HEK293 (cell line): ENCODE measurements at regions not wholly inside any gene's neighbourhood (a gene's known extent, or its start where the extent isn't known, plus 50 kb on each side); places are given as distances from the start of the nearest gene placed in this dataset.

ENCODE experiments used
- CTCF ChIA-PET: fragments of 350-600 bp; formaldehyde crosslinking; extraction: SDS; loops from one replicate; lab custom pipeline; 2021; ENCODE audit warnings: antibody characterized with exemption; lab: Yijun Ruan, JAX
- POLR2A ChIA-PET: fragments of 300-600 bp; formaldehyde crosslinking; extraction: SDS; loops from one replicate; lab custom pipeline; 2020; ENCODE audit warnings: antibody characterized with exemption, inconsistent platforms; lab: Yijun Ruan, JAX
- H3K27ac ChIP-seq: fragments of 200-500 bp; sonication (Bioruptor generic); 2 replicates; pipeline ENCODE4 v1.5.1; 2014; ENCODE audit warnings: low read depth, low read length, control low read depth, inconsistent platforms; ENCODE audit errors: extremely low read depth
- H3K36me3 ChIP-seq, 2 experiments: fragments of 200-500 bp in 1 of 2; sonication (Bioruptor generic) in 1 of 2; 1 replicate in 1 of 2; 2 replicates in 1 of 2; pipeline ENCODE4 v1.5.1; 2014 to 2017; ENCODE audit warnings: inconsistent platforms in 2 of 2, low read length in 2 of 2; ENCODE audit not compliant: control insufficient read depth in 2 of 2, insufficient read depth in 1 of 2
- H3K4me1 ChIP-seq: fragments of 200-500 bp; sonication (Bioruptor generic); 2 replicates; pipeline ENCODE4 v1.5.1; 2014; ENCODE audit warnings: mild to moderate bottlenecking, low read length, inconsistent platforms; ENCODE audit not compliant: control insufficient read depth, insufficient read depth
- H3K4me3 ChIP-seq: 2 replicates; pipeline ENCODE4 v1.5.1; 2011; ENCODE audit warnings: low read depth, mild to moderate bottlenecking, control low read depth, low read length, moderate library complexity
- H3K9me3 ChIP-seq: fragments of 200-500 bp; sonication (Bioruptor generic); 2 replicates; pipeline ENCODE4 v1.5.1; 2014; ENCODE audit warnings: low read depth, low read length, inconsistent platforms; ENCODE audit not compliant: control insufficient read depth, insufficient read depth
- KLF9 ChIP-seq: fragments of 450-650 bp; formaldehyde crosslinking; IDR thresholded peaks from 2 replicates; pipeline ENCODE4 v1.5.1; 2016; ENCODE audit warnings: missing biosample characterization, missing genetic modification characterization, low read depth
- OVOL3 ChIP-seq: fragments of 450-650 bp; formaldehyde crosslinking; IDR thresholded peaks from 2 replicates; pipeline ENCODE4 v1.5.1; 2016; ENCODE audit warnings: missing biosample characterization, missing genetic modification characterization
- PATZ1 ChIP-seq: fragments of 450-650 bp; formaldehyde crosslinking; IDR thresholded peaks from 2 replicates; pipeline ENCODE4 v1.5.1; 2016; ENCODE audit warnings: missing biosample characterization, missing genetic modification characterization
- SCRT2 ChIP-seq: fragments of 450-650 bp; formaldehyde crosslinking; IDR thresholded peaks from 2 replicates; pipeline ENCODE4 v1.5.1; 2016; ENCODE audit warnings: missing biosample characterization, missing genetic modification characterization
- SP3 ChIP-seq: fragments of 450-650 bp; formaldehyde crosslinking; IDR thresholded peaks from 2 replicates; pipeline ENCODE4 v1.5.1; 2016; ENCODE audit warnings: missing biosample characterization, missing genetic modification characterization
- ZBTB49 ChIP-seq: fragments of 450-650 bp; formaldehyde crosslinking; IDR thresholded peaks from 2 replicates; pipeline ENCODE4 v1.5.1; 2016; ENCODE audit warnings: missing biosample characterization, missing genetic modification characterization, low read depth
- ZBTB7A ChIP-seq: fragments of 450-650 bp; formaldehyde crosslinking; IDR thresholded peaks from 2 replicates; pipeline ENCODE4 v1.5.1; 2016; ENCODE audit warnings: low read depth, missing biosample characterization, missing genetic modification characterization
- ZNF155 ChIP-seq: fragments of 450-650 bp; formaldehyde crosslinking; IDR thresholded peaks from 2 replicates; pipeline ENCODE4 v1.5.1; 2016; ENCODE audit warnings: missing biosample characterization, missing genetic modification characterization
- ZNF169 ChIP-seq: fragments of 450-650 bp; formaldehyde crosslinking; IDR thresholded peaks from 2 replicates; pipeline ENCODE4 v1.5.1; 2016; ENCODE audit warnings: missing biosample characterization, missing genetic modification characterization
- ZNF24 ChIP-seq: fragments of 450-650 bp; formaldehyde crosslinking; IDR thresholded peaks from 2 replicates; pipeline ENCODE4 v1.5.1; 2016; ENCODE audit warnings: missing biosample characterization, missing genetic modification characterization
- ZNF280D ChIP-seq: fragments of 450-650 bp; formaldehyde crosslinking; IDR thresholded peaks from 2 replicates; pipeline ENCODE4 v1.5.1; 2016; ENCODE audit warnings: missing biosample characterization, missing genetic modification characterization
- ZNF311 ChIP-seq: fragments of 450-650 bp; formaldehyde crosslinking; IDR thresholded peaks from 2 replicates; pipeline ENCODE4 v1.5.1; 2017; ENCODE audit warnings: missing biosample characterization, missing genetic modification characterization, borderline replicate concordance
- ZNF341 ChIP-seq: fragments of 450-650 bp; formaldehyde crosslinking; IDR thresholded peaks from 2 replicates; pipeline ENCODE4; 2016; ENCODE audit warnings: low read depth, missing biosample characterization, missing genetic modification characterization
- ZNF366 ChIP-seq: fragments of 450-650 bp; formaldehyde crosslinking; conservative IDR thresholded peaks from 2 replicates; pipeline ENCODE4 v1.5.1; 2016; ENCODE audit warnings: missing biosample characterization, missing genetic modification characterization
- ZNF416 ChIP-seq: fragments of 450-650 bp; formaldehyde crosslinking; IDR thresholded peaks from 2 replicates; pipeline ENCODE4 v1.5.1; 2016; ENCODE audit warnings: missing biosample characterization, missing genetic modification characterization
- ZNF449 ChIP-seq: fragments of 450-650 bp; formaldehyde crosslinking; IDR thresholded peaks from 2 replicates; pipeline ENCODE4 v1.5.1; 2017; ENCODE audit warnings: missing biosample characterization, mild to moderate bottlenecking, missing genetic modification characterization, moderate library complexity
- ZNF521 ChIP-seq: fragments of 450-650 bp; formaldehyde crosslinking; IDR thresholded peaks from 2 replicates; pipeline ENCODE4 v1.5.1; 2017; ENCODE audit warnings: missing biosample characterization, mild to moderate bottlenecking, missing genetic modification characterization
- ZNF529 ChIP-seq: fragments of 450-650 bp; formaldehyde crosslinking; IDR thresholded peaks from 2 replicates; pipeline ENCODE4 v1.5.1; 2017; ENCODE audit warnings: missing genetic modification characterization, missing biosample characterization; ENCODE audit not compliant: insufficient replicate concordance
- ZNF549 ChIP-seq: fragments of 450-650 bp; IDR thresholded peaks from 2 replicates; pipeline ENCODE4 v1.5.1; 2018; ENCODE audit warnings: missing biosample characterization, missing genetic modification characterization, mild to moderate bottlenecking, inconsistent platforms, moderate library complexity
- ZNF701 ChIP-seq: fragments of 450-650 bp; formaldehyde crosslinking; IDR thresholded peaks from 2 replicates; pipeline ENCODE4 v1.5.1; 2016; ENCODE audit warnings: missing biosample characterization, missing genetic modification characterization
- ZNF747 ChIP-seq: fragments of 450-650 bp; formaldehyde crosslinking; IDR thresholded peaks from 2 replicates; pipeline ENCODE4 v1.5.1; 2016; ENCODE audit warnings: missing biosample characterization, missing genetic modification characterization

- no peaks in the 10 kb centered on the region for H3K9me3 ChIP-seq
- CTCF ChIA-PET = no interaction called here
- POLR2A ChIA-PET = no interaction called here
Measured at GRCh38 chr2:187775196-187775595, 221.0 kb upstream of the TFPI start.

GRCh38 chr2:187775651-187776050 is 221.4 kb upstream of the TFPI start:
- Histone ChIP-seq H3K4me1 (no peaks in the 10 kb centered on the region), H3K27ac (no peak overlapping the region), H3K36me3 (no peaks in the 10 kb centered on the region), H3K9me3 (no peaks in the 10 kb centered on the region), H3K4me3 (no peak overlapping the region)
- CTCF ChIA-PET = no interaction called here
- TF ChIP-seq SCRT2 (tag by site-specific recombination) (no peak), ZNF416 (tag by site-specific recombination) (no peak), ZBTB49 (tag by site-specific recombination) (no peak), ZNF311 (tag by site-specific recombination) (no peak), KLF9 (tag by site-specific recombination) (no peak), ZNF341 (tag by site-specific recombination) (no peak), ZNF529 (tag by site-specific recombination) (no peak), PATZ1 (tag by site-specific recombination) (no peak), ZNF24 (no peak), ZNF280D (tag by site-specific recombination) (no peak), ZBTB7A (tag by site-specific recombination) (no peak), ZNF521 (tag by site-specific recombination) (no peak), SP3 (tag by site-specific recombination) (no peak), OVOL3 (tag by site-specific recombination) (no peak), ZNF449 (tag by site-specific recombination) (no peak), ZNF701 (no peak), ZNF549 (no peak), ZNF169 (tag by site-specific recombination) (no peak)
- POLR2A ChIA-PET = no interaction called here

More at GRCh38 chr2:187775196-187775595, 221.0 kb upstream of the TFPI start:
- no peak overlapping the region for H3K27ac ChIP-seq
- H3K36me3 ChIP-seq = no peaks in the 10 kb centered on the region
- no peaks in the 10 kb centered on the region for H3K4me1 ChIP-seq
- TF ChIP-seq ZNF747 (tag by site-specific recombination) (no peak), ZNF366 (no peak), ZNF155 (tag by site-specific recombination) (no peak)
- no peak overlapping the region for H3K4me3 ChIP-seq
